ENCODE measurements at regions not wholly inside any gene's neighbourhood (a gene's known extent, or its start where the extent isn't known, plus 50 kb on each side); places are given as distances from the start of the nearest gene placed in this dataset.

DNA sequence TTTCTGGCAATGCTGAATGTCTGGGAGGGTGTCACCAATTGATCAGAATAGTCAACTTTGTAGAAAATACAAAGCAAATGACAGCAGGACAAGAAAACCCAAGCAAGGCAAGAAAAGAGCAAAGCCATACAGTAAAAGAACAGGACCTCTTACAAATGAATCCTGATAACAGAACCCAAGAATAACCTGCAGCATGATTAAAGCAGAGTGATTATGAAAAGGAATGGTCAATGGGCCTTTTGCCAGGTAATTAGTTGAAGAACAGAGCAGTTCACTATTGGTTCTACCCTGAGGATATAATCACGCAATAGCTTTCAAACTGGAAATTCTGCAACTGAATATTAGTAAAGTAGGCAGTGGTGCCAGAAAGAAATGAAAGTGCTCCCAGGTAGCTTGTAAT, 319.8 kb downstream of the FRK start:
- no peak for ATAC-seq
- no peak for DNase-seq

DNA sequence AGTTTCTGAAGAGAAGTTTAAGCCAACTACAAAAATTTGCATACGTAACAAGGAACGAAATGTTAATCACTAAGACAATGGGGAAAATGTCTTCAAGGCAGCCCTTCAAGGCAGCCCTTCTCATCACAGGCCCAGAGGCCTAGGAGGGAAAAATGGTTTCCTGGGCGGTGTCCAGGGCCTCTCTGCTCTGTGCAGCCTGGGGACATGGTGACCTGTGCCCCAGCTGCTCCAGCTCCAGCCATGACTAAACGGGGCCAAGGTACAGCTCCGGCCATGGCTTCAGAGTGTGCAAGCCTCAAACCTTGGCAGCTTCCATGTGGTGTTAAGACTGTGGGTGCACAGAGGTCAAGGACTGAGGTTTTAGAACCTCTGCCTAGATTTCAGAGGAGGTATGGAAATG, 325.1 kb downstream of the FRK start:
- intact Hi-C loops (cut with micrococcal nuclease), result no loop called here
- ATAC-seq (no peak), DNase-seq (no peak)

More for the DNA sequence above, 319.8 kb downstream of the FRK start:
- intact Hi-C loops (cut with micrococcal nuclease), result no loop called here

DNA sequence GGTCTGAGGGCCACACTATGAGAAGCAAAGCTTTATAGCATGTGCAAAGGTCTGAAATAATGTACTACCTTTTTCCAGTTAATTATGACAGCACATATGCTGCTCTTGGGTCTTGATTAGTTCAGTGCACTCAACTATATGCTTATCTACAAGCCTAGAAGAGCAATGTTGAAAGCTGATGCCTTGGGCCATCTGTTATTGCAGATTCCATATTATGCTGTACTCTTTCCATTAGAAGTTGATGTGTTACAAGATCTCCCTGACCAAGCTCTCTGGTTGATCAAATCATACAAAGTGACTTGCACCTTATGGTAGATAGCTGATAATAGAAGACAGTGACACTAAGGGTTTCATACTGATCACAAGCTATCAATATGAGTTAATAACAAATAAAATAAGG, 327.3 kb downstream of the FRK start:
- intact Hi-C loops (cut with micrococcal nuclease), result no loop called here
- no peak for ATAC-seq
- DNase-seq, result no peak

DNA sequence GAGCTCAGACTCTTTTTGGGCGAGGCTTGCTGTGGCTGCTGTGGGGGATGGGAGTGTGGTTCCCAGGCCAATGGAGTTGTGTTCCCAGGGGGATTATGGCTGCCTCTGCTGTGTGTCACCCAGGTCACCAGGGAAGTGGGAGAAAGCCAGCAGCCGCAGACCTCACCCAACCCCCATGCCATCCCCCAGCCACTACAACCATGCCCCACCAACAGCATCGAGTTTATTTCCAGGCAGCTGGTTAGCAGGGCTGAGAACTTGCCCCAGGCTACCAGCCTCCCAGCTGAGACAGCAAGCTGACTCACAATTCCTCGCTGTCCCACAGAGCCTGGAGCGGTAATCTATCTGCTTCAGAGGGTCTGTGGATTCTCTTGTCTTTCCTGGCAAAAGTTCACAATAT, 331.7 kb downstream of the FRK start:
- intact Hi-C loops (cut with micrococcal nuclease), result no loop called here
- DNase-seq (no peak), ATAC-seq (no peak)

DNA sequence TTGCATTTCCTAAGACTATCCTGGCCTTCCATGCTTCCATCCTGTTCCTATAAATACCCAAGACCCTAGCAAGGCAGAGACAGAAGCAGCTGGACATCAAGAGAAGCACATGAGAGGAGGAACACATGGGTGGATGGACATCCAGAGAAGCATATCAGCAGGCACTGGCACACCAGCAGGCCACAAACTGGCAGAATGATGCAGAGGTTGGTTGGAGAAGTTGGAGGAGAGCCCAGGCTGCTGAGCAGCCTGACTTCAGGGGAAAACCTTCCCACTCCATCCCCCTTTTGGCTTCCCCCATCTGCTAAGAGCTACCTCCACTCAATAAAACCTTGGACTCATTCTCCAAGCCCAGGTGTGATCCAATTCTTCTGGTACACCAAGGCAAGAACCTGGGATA, 332.5 kb downstream of the FRK start:
- DNase-seq, result no peak
- intact Hi-C loops (cut with micrococcal nuclease), result no loop called here
- no peak for ATAC-seq

DNA sequence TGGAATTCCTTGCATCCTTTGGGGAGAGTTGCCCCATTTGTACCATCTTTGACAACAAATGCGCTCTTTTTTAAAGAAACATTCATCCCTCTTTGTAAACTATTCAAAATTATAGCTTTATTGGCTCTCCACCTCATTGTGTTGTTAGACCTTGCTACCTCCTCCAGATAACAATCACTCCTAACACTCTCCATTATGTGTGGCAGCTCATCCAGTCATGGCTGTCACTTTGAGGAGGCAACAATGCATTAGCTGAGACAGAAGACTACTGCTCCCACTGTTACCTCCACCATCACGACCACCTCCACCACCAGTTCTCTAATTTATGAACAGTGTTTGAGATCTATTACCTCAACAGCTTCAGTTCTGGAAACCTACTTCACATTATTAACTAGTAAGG, 339.1 kb downstream of the FRK start:
- intact Hi-C loops (cut with micrococcal nuclease), result no loop called here
- DNase-seq (no peak), ATAC-seq (no peak)

DNA sequence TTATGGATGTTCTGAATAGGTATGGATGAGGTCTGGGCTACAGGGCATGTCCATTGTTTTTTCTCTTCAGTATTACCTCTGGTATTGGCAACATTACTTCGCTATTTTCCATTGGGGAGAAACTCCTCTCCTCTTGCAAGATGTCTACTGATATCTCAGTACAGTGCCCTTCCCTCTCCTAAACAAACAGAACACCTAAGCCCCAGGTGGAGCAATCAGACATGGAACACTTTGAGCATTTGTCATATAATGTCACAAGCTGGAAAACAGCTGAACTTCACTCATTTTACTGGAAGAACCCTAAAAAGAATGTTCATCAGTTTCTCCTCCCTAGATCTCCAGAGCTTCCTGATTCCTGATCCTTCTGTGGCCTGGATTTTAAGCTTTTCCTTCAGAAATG, 339.8 kb downstream of the FRK start:
- DNase-seq (no peak), ATAC-seq (no peak)
- intact Hi-C loops (cut with micrococcal nuclease), result no loop called here

DNA sequence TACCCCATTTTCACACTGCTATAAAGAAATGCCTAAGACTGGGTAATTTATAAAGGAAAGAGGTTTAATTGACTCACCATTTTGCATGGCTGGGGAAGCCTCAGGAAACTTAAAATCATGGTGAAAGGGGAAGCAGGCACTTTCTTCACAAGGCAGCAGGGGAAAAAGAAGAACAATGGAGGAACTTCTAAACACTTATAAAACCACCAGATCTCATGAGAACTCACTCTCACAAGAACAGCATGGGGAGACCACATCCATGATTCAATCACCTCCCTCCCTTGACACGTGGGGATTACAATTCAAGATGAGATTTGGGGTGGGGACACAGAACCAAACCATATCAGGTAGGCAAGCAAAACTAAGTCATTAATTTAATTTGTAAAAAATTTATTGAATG, 343.2 kb downstream of the FRK start:
- DNase-seq, result no peak
- no peak for ATAC-seq
- intact Hi-C loops (cut with micrococcal nuclease), result no loop called here

DNA sequence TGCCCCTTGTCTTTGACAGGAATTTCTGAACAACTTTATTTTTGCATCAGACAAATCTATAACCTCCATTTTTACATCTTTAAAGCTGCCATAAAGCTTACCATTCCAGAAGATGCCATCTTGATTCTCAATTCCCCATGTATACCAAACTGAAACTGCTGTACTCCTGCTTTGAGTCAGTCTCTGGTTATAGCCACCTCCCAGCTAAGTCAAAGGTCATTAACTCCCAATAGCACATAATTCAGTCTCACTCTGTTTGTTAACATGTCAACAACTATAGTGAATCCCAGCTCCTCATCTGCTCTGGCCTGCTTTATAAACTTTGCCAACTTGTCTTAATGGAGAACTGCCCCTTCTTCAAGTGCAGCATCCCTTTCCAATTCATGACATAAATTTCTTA, 343.6 kb downstream of the FRK start:
- intact Hi-C loops (cut with micrococcal nuclease), result no loop called here
- ATAC-seq (no peak), DNase-seq (no peak)

DNA sequence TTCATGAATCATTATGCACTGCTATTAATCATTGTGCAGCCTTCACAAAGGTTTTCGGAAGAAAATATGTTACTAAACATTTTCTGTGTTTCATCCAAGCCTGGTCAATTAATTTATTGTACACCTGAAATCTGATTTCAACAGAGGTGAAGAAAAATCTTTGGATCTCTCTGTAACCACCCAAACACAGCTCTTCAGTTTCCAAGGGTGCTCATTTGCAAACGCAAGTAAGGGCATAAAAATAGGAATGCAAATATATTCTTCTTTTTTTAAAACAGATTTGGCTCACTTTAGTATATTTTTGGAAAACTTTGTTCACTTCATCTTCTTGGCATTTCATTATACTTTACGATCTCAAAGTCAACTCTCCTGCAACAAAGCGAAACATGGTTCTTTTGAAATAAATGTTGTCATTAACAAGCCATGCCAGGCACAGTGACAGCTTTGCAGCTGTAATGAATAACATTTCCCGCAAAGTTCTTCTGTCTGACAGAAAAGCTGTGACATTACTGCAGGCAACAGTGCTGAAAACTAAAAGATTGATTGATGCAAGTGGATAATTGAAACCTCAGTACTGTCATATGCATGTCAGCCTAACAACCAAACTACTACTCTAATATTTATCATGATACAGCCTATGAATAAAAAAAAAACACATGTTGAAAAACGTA, 348.3 kb downstream of the FRK start:
- intact Hi-C loops (cut with micrococcal nuclease), result no loop called here
- no peak for DNase-seq

DNA sequence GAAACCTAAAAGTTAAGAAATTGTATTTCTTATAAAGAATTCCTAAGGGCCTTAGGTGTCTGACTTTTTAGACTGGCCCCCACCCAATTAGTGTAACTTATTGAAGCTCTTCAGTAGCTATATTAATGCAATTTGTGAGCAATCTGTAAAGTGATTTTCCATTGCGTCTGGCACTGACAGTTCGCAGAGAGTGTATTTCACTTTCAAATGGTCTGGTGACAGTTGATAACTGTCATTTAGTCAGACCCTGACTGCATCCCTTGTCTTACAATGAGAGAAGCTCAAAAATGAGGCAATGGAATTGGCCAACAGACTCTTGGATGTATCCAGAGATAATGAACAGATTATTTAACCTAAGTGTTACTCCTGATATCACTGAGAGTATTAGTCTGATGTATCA, 351.8 kb downstream of the FRK start:
- no peak for DNase-seq
- ATAC-seq, result no peak
- intact Hi-C loops (cut with micrococcal nuclease), result no loop called here

More for the DNA sequence above, 348.3 kb downstream of the FRK start:
- ATAC-seq, result no peak

DNA sequence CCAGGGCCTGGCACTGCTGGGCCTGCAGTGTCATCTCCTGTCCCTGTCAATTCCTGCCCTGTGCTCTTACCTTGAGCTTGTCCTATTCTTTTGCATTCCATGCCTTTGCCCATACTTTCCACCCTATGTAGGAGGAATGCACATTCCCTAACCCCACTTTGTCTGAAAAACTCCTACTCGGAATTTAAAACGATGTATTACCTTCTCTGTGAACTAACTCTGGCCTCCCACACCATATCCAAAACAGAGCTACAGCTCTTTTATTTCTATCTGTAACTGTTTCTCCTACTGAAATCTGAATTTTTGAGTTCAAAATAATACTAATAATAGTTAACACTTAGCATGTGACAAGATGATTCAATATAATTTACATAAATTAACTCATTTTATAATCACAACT, 353.7 kb downstream of the FRK start:
- intact Hi-C loops (cut with micrococcal nuclease), result no loop called here
- ATAC-seq (no peak), DNase-seq (no peak)

DNA sequence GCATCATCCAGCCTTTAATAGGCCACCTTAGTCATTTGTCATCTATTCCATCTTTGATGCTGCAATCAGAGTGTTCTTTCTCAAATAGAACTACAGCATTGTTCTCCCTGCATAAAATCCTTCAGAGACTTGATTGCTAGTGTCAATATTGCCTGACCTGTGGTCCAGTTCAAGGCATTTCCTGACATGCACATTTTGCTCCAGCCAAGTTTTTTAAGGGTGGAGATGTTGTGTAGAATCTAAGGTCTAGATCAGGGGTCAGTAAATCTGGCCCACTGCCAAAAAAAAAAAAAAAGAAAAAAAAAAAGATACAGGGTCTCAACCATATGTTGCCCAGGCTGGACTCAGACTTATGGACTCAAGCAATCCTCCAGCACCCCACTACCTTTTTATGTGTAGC, 354.4 kb downstream of the FRK start:
- ATAC-seq (no peak), DNase-seq (no peak)
- intact Hi-C loops (cut with micrococcal nuclease), result no loop called here

DNA sequence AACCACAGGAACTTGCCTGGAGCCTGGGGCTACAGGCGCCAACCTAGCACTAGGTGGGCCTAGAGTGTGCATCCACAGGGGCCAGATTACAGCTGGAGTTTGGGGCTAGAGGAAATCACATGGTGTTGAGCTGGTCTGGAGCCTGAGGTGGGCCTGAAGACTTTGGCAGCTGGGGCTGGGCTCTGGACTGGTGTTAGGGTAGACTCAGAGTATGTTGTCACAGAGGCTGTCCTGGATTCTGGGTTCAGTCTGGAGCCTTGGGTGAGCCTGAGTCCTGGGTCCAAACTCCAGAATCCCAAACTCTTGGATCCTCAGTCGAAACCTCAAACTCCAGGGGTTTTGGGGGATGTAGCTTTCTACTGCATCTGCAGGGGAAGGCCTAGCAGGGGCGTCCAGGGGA, 356.7 kb downstream of the FRK start:
- ATAC-seq (no peak), DNase-seq (no peak)
- intact Hi-C loops (cut with micrococcal nuclease), result no loop called here

DNA sequence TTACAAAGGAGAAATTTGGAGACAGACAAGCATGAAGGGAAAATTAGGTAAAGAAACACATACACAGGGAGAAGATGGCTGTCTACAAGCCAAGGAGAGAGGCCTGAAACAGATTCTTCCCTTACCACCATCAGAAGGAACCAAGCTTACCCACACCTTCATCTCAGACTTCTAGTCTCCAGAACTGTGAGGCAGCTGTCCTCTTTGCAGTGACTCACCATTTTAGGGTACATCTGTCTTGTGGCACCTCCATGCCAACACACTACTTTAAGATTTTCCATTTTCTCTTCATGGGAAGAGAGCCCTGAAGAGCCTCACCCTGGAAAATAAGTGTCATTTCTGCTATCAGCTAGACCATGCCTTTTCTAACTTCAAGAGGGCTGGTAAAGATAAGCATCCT, 369.3 kb downstream of the FRK start:
- ATAC-seq (no peak), DNase-seq (no peak)
- intact Hi-C loops (cut with micrococcal nuclease), result no loop called here

DNA sequence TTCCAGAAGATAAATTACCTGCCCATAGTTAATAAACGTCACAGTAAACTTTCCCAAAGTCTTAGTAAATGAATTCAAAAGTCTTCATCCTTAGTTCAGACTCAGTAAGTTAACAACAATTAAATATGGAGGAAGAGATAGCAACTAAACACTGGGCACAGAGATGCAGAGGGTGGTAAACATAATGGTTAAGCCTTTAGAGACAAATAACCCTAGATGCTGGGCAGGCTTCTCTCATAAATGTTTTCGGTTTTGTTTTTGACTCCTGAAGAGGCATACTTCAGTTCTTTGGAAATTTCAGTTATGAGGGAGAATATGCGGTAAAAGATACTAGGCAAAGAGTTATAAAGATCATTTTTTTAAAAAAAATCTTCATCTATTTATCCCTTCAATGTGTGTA, 369.8 kb downstream of the FRK start:
- ATAC-seq (no peak), DNase-seq (no peak)
- intact Hi-C loops (cut with micrococcal nuclease), result no loop called here

DNA sequence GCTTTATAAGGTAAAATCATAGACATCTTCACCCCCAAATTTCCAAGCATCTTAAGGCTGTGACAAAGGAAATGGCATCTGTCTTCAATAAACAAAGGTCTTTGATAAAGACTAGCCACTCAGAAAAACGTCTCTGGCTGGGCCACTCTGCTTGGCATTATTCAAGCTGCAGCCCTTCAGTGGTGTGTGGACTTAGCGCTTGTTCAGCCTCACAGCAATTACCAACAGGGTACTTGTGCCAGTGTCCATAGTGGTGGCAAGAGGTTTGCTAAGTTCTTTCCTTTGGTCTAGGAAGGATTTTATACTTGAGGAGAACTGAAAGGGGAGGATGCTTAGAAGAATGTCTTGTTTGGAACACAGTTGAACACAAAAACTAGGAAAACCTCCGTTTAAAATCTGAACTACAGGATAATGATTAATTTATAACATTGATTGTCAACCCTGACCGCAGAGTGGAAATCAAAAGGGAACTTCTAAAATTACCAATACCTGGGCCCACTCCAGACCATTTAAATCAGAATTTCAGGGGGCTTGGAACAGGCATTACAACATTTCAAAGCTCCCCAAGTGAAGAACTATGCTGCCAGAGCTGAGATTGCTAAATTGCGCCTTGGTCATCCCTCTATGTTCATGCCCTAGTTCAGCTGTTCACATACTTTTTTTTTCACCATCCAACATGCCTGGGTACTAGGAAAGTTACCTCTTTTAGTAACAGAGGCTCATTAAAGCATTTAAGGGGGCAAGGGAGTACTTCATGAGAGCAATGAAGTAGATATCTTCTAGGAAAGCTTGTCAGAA, 378.5 kb downstream of the FRK start:
- intact Hi-C loops (cut with micrococcal nuclease), result no loop called here
- ATAC-seq (no peak), DNase-seq (no peak)

DNA sequence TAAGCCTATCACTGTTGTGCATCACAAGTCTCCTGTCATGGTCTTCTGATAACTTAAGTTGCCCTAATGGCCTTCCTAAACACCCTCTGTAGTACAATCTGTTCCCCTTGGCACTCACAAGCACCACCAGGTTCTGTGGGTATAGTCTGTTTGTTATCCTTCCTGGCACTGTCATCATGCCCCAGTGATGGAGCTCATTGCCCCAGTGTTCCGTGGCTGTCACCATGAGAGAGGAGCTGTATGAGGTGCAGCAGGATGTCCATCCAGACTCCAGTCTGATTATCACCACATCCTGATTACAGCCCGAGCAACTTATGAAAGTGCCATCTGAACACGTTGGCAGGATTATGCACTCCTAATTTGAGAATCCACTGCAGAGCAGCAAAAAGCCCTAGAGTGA, 380.1 kb downstream of the FRK start:
- intact Hi-C loops (cut with micrococcal nuclease), result no loop called here
- ATAC-seq, result peak; percentile 21
- no peak for DNase-seq

DNA sequence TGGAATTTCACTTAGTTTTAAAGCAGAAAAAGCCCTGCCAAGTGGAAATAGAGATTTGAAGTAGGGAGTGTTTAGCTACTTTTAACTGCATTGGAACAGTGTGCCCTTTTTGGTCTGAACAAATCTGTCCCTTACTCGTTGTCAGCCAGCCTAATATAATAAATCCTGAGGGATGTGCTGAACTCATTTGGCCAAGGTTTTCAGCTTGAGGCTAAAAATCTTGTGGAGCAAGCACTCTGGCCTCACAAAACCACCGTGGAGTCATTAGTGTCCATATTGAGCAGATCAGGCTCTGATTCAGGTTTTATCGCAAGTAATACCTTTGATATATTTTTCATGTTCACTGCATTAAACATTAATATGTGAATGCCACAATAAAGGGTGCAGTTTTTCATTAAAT, 383.5 kb downstream of the FRK start:
- DNase-seq (no peak), ATAC-seq (no peak)
- intact Hi-C loops (cut with micrococcal nuclease), result no loop called here

DNA sequence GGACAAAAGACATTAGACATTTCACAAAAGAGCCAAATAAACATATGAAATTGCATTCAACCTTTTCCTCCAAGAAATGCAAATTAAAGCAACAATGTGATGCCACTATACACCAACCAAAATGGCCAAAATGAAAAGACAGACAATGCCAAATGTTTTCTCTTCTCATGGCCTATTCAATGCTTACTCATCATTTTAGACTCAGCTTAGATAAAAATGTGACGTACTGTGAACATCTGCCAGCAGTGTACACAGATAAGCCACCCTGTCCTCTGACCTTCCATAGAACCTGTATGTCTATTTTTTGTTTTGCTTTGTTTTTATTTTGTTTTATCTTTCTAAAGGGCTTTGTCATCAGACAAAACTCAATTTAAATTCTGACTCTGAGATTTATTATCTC, 385.2 kb downstream of the FRK start:
- ATAC-seq (no peak), DNase-seq (no peak)
- intact Hi-C loops (cut with micrococcal nuclease), result no loop called here

DNA sequence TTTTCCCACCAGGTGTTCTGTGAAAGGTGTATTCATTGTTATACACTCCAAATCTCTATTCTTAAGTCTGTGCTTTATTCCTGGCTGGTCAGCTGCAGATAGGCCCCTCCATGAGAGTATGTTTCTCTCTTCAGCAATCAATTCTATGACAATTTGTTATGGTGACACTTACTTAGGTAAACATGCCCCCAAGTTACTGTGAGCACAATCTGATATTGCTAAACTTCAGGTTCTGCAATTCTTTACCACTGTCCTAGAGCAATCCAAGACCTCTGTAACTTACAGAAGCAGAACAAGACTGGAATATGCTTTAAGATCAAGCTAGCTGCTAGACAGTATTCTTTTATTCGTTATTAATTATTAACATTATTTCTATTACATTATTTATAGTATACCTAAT, 391.9 kb downstream of the FRK start:
- no peak for DNase-seq
- intact Hi-C loops (cut with micrococcal nuclease), result no loop called here

More for the DNA sequence above, 391.9 kb downstream of the FRK start:
- ATAC-seq, result no peak
